HCT116 (cell line): ENCODE measurements at regions not wholly inside any gene's neighbourhood (a gene's known extent, or its start where the extent isn't known, plus 50 kb on each side); places are given as distances from the start of the nearest gene placed in this dataset.

ENCODE experiments used
- ATAC-seq: fragments of 200-7000 bp; cut with Tn5 transposase; 2 replicates; pipeline ENCODE4 v1.9.1; 2020; ENCODE audit warnings: mild to moderate bottlenecking, moderate library complexity
- BruUV-seq: library from RNA; stranded (reverse); fragments of 400-500 nt; replicated peaks from 2 replicates; lab custom pipeline; 2021; lab: Mats Ljungman, UMichigan
- CTCF ChIA-PET: fragments of 300-600 bp; sonication (Branson Sonifier 250); formaldehyde crosslinking; loops from one replicate; lab custom pipeline; 2021; ENCODE audit warnings: antibody characterized with exemption; lab: Charles Lee
- POLR2A ChIA-PET: fragments of 300-600, 350-600 bp; sonication (Branson Sonifier 250); formaldehyde crosslinking; loops from one replicate; lab custom pipeline; 2021; ENCODE audit warnings: antibody characterized with exemption; lab: Charles Lee
- RAD21 ChIA-PET, 2 experiments: fragments of 300-600 bp; sonication (Branson Sonifier 250); formaldehyde crosslinking; loops; one replicate each; lab custom pipeline; 2023; ENCODE audit warnings: low total read pairs in 2 of 2; ENCODE audit not compliant: uncharacterized antibody in 2 of 2, unreplicated experiment in 2 of 2, low non-redundant PET in 1 of 2; lab: Charles Lee
- DNase-seq: peaks from one replicate; pipeline ENCODE4 v3.0.0-alpha.2; 2010; ENCODE audit warnings: low read depth, low spot score
- H2AFZ ChIP-seq: fragments of 200-600 bp; shearing (Covaris generic), sonication (generic); 2 replicates; pipeline ENCODE4 v1.6.1; 2017; ENCODE audit warnings: low read depth, mixed run types, mixed read lengths, antibody characterized with exemption, low read length; ENCODE audit not compliant: poor library complexity, severe bottlenecking
- H3K27ac ChIP-seq: 2 replicates; pipeline ENCODE4 v1.5.1; 2012; ENCODE audit warnings: low read depth, low read length
- H3K27me3 ChIP-seq: fragments of 200-600 bp; sonication (generic); 2 replicates; pipeline ENCODE4 v1.6.1; 2016; ENCODE audit warnings: mixed run types, low read length, mixed read lengths; ENCODE audit not compliant: insufficient read depth
- H3K36me3 ChIP-seq, 2 experiments: fragments of 200-500 bp in 1 of 2; fragments of 200-600 bp in 1 of 2; sonication (Bioruptor generic) in 1 of 2; sonication (generic) in 1 of 2; 2 replicates each; pipeline versions ENCODE4 v1.5.1 to v1.6.1; 2014 to 2016; ENCODE audit warnings: low read length in 2 of 2, inconsistent platforms in 1 of 2, mixed read lengths in 1 of 2, mixed run types in 1 of 2; ENCODE audit not compliant: insufficient read depth in 2 of 2, control insufficient read depth in 1 of 2
- H3K4me1 ChIP-seq, 2 experiments: fragments of 200-600 bp in 1 of 2; sonication (generic) in 1 of 2; 2 replicates each; pipeline versions ENCODE4 v1.5.1 to v1.6.1; 2012 to 2017; ENCODE audit warnings: low read length in 2 of 2, inconsistent platforms in 1 of 2, mild to moderate bottlenecking in 1 of 2, mixed read lengths in 1 of 2, mixed run types in 1 of 2, moderate library complexity in 1 of 2; ENCODE audit not compliant: insufficient read depth in 2 of 2, control insufficient read depth in 1 of 2
- H3K4me2 ChIP-seq: fragments of 200-600 bp; sonication (generic); 2 replicates; pipeline ENCODE4 v1.6.1; 2017; ENCODE audit warnings: mixed run types, low read length, mixed read lengths
- H3K4me3 ChIP-seq, 2 experiments: fragments of 200-600 bp in 1 of 2; sonication (generic) in 1 of 2; replicated peaks in 1 of 2; 2 replicates each; pipeline ENCODE4 v1.5.1; 2011 to 2016; ENCODE audit warnings: low read length in 2 of 2, control low read depth in 1 of 2, low read depth in 1 of 2, mild to moderate bottlenecking in 1 of 2, mixed read lengths in 1 of 2, mixed run types in 1 of 2
- H3K79me2 ChIP-seq: fragments of 200-600 bp; sonication (generic); 2 replicates; pipeline ENCODE4 v1.6.1; 2017; ENCODE audit warnings: mild to moderate bottlenecking, mixed run types, low read length, moderate library complexity, mixed read lengths; ENCODE audit not compliant: insufficient read depth
- H3K9ac ChIP-seq: fragments of 200-600 bp; sonication (generic); 2 replicates; pipeline ENCODE4 v1.6.1; 2016; ENCODE audit warnings: low read length, mixed read lengths
- H3K9me2 ChIP-seq: fragments of 200-600 bp; sonication (generic), shearing (Covaris generic); 2 replicates; pipeline ENCODE4 v1.6.1; 2017; ENCODE audit warnings: mixed run types, mild to moderate bottlenecking, moderate library complexity; ENCODE audit not compliant: insufficient read depth
- H3K9me3 ChIP-seq, 2 experiments: fragments of 200-500 bp in 1 of 2; fragments of 200-600 bp in 1 of 2; sonication (Bioruptor generic) in 1 of 2; sonication (generic) in 1 of 2; 2 replicates each; pipeline ENCODE4 v1.6.1; 2014 to 2017; ENCODE audit warnings: low read length in 2 of 2, mixed read lengths in 2 of 2, inconsistent platforms in 1 of 2, low read depth in 1 of 2, mild to moderate bottlenecking in 1 of 2, mixed run types in 1 of 2, moderate library complexity in 1 of 2; ENCODE audit not compliant: control insufficient read depth in 1 of 2, insufficient read depth in 1 of 2
- H4K20me1 ChIP-seq: fragments of 200-600 bp; sonication (generic), shearing (Covaris generic); 2 replicates; pipeline ENCODE4 v1.6.1; 2017; ENCODE audit warnings: mixed run types, mild to moderate bottlenecking, moderate library complexity; ENCODE audit not compliant: insufficient read depth
- CEBPB ChIP-seq: IDR thresholded peaks from 2 replicates; pipeline ENCODE4 v1.6.1; 2012; ENCODE audit warnings: low read depth
- ELF1 ChIP-seq: IDR thresholded peaks from 2 replicates; pipeline ENCODE4 v1.6.1; 2012; ENCODE audit warnings: low read depth, borderline replicate concordance
- EZH2 ChIP-seq: fragments of 200-600 bp; sonication (generic); IDR thresholded peaks from 2 replicates; pipeline ENCODE4 v1.6.1; 2017; ENCODE audit warnings: antibody characterized with exemption, mixed run types
- JUND ChIP-seq: IDR thresholded peaks from 2 replicates; pipeline ENCODE4 v1.6.1; 2012
- MAX ChIP-seq: IDR thresholded peaks from 2 replicates; pipeline ENCODE4 v1.6.1; 2012
- RAD21 ChIP-seq: IDR thresholded peaks from 2 replicates; pipeline ENCODE4 v1.6.1; 2012; ENCODE audit warnings: low read depth, mild to moderate bottlenecking
- TCF7L2 ChIP-seq: IDR thresholded peaks from 2 replicates; pipeline ENCODE4 v1.7.0; 2011; ENCODE audit warnings: borderline replicate concordance, inconsistent platforms; ENCODE audit not compliant: insufficient read depth, insufficient read length; ENCODE audit errors: extremely low read depth
- YY1 ChIP-seq: IDR thresholded peaks from 2 replicates; pipeline ENCODE4 v1.6.1; 2011; ENCODE audit warnings: low read length, low read depth, moderate library complexity, mild to moderate bottlenecking; ENCODE audit not compliant: insufficient replicate concordance; ENCODE audit errors: extremely low read depth
- ZFX ChIP-seq: fragments of 450-650 bp; IDR thresholded peaks from 2 replicates; pipeline ENCODE4 v1.6.1; 2017
- intact Hi-C: fragments of 100-400 bp; cut with micrococcal nuclease; formaldehyde crosslinking; loops from 2 replicates; pipeline ENCODE4 v1.10.0; 2022

- BruUV-seq = no TSS peak
- CTCF ChIA-PET = no interaction called here
- Histone ChIP-seq H3K79me2 (no peaks in the 10 kb centered on the region), H3K4me1 (peaks cover 0 to 7% of the 10 kb centered on the region in 2 experiments; a peak in 2 of 4 replicates), H3K27me3 (no peaks in the 10 kb centered on the region), H3K9ac (no peak overlapping the region), H2AFZ (no peak overlapping the region), H3K27ac (no peak overlapping the region), H3K9me2 (no peaks in the 10 kb centered on the region), H3K4me3 (no peak overlapping the region), H3K36me3 (no peaks in the 10 kb centered on the region), H3K4me2 (no peak overlapping the region), H4K20me1 (no peaks in the 10 kb centered on the region), H3K9me3 (no peaks in the 10 kb centered on the region)
- intact Hi-C loops = no loop called here
- no peak for DNase-seq
- TF ChIP-seq YY1 (no peak), TCF7L2 (no peak), ELF1 (no peak), ZFX (no peak), EZH2 (no peak), CEBPB (no peak), RAD21 (no peak)
- RAD21 ChIA-PET = no interaction called here
- POLR2A ChIA-PET = no interaction called here
- no peak for ATAC-seq
Observed at GRCh38 chr3:105958237-105959000, 89.6 kb upstream of the CBLB start.

GRCh38 chr3:105959851-105960250 lies 91.0 kb upstream of the CBLB start:
- DNase-seq = no peak
- TF ChIP-seq MAX (no peak), JUND (no peak), ZFX (no peak), YY1 (no peak), CEBPB (no peak), TCF7L2 (no peak)
- Histone ChIP-seq H3K9me3 (no peaks in the 10 kb centered on the region), H3K9me2 (peaks cover 2% of the 10 kb centered on the region; the same call in 1 of the 2 replicates), H3K36me3 (no peaks in the 10 kb centered on the region), H3K4me3 (no peak overlapping the region), H3K27ac (no peak overlapping the region), H3K4me2 (no peak overlapping the region), H4K20me1 (no peaks in the 10 kb centered on the region), H3K9ac (no peak overlapping the region), H2AFZ (no peak overlapping the region), H3K4me1 (peaks cover 0 to 7% of the 10 kb centered on the region in 2 experiments; a peak in 2 of 4 replicates), H3K79me2 (no peaks in the 10 kb centered on the region), H3K27me3 (no peaks in the 10 kb centered on the region)
- BruUV-seq = no TSS peak
- no peak for ATAC-seq
- intact Hi-C loops = no loop called here
- ChIA-PET RAD21 (no interaction called here), CTCF (no interaction called here), POLR2A (no interaction called here)
